Stimulated activated CD4-positive, alpha-beta T cell treated with anti-CD3 and anti-CD28 coated beads, Interleukin-15, amount 100 ng/mL, for 48 hours (primary cell): ENCODE measurements at regions not wholly inside any gene's neighbourhood (a gene's known extent, or its start where the extent isn't known, plus 50 kb on each side); places are given as distances from the start of the nearest gene placed in this dataset.
A peak's percentile ranks its signal among the peaks of the same experiment; 100 is the strongest.
"Not testable (repeated sequence)": the region's sequence is repeated elsewhere in the genome, so short reads cannot be mapped to it uniquely, and the experiment has no call there.

Source experiments
- DNase-seq, 2 donors: peaks; one replicate each; pipeline ENCODE4 v3.0.0-alpha.2; 2020; ENCODE audit warnings: low read depth in 2 of 2

- DNase-seq: no peak
Observed at GRCh38 chr12:91887957-91888356, 257.7 kb downstream of the BTG1 start.

GRCh38 chr12:91885851-91886731, 259.6 kb downstream of the BTG1 start:
- DNase-seq: no peak

- no peak for DNase-seq
Observed at GRCh38 chr12:91884230-91884629, 261.4 kb downstream of the BTG1 start.

- DNase-seq: no peak
Observed at GRCh38 chr12:91883811-91884210, 261.8 kb downstream of the BTG1 start.

GRCh38 chr12:91882910-91883309, 262.7 kb downstream of the BTG1 start:
- DNase-seq: no peak

- DNase-seq: no peak
Observed at GRCh38 chr12:91880528-91880927, 265.1 kb downstream of the BTG1 start.

- peak in 1 of 2 donors; percentile 16 for DNase-seq
Observed at GRCh38 chr12:91877456-91878235, 268.0 kb downstream of the BTG1 start.

GRCh38 chr12:91877022-91877421, 268.6 kb downstream of the BTG1 start:
- peak; percentile 76 to 79 for DNase-seq

GRCh38 chr12:91875671-91876070, 270.0 kb downstream of the BTG1 start:
- DNase-seq: not testable (repeated sequence)

- DNase-seq: no peak
Observed at GRCh38 chr12:91874086-91874865, 271.4 kb downstream of the BTG1 start.

GRCh38 chr12:91871751-91872150, 273.9 kb downstream of the BTG1 start:
- DNase-seq: no peak

GRCh38 chr12:91870872-91871707, 274.6 kb downstream of the BTG1 start:
- no peak for DNase-seq

- no peak for DNase-seq
Observed at GRCh38 chr12:91868054-91868453, 277.6 kb downstream of the BTG1 start.

- DNase-seq: no peak
Observed at GRCh38 chr12:91866566-91866965, 279.1 kb downstream of the BTG1 start.

- no peak for DNase-seq
Observed at GRCh38 chr12:91863702-91864101, 281.9 kb downstream of the BTG1 start.

GRCh38 chr12:91861554-91861953, 284.1 kb downstream of the BTG1 start:
- DNase-seq: no peak

GRCh38 chr12:91859347-91859746, 286.3 kb downstream of the BTG1 start:
- no peak for DNase-seq

GRCh38 chr12:91857813-91858542, 287.7 kb downstream of the BTG1 start:
- no peak for DNase-seq

GRCh38 chr12:91854725-91855124, 290.9 kb downstream of the BTG1 start:
- DNase-seq: no peak

GRCh38 chr12:91853350-91854127, 292.1 kb downstream of the BTG1 start:
- DNase-seq: no peak
